GM12878 (cell line): ENCODE measurements at regions not wholly inside any gene's neighbourhood (a gene's known extent, or its start where the extent isn't known, plus 50 kb on each side); places are given as distances from the start of the nearest gene placed in this dataset.

Source experiments
- CHD1 ChIP-seq: IDR thresholded peaks from 2 replicates; pipeline ENCODE4 v1.6.1; 2012; ENCODE audit warnings: low read depth, low read length, improper control_type of control experiment
- CTCF ChIP-seq, 3 experiments: IDR thresholded peaks in 2 of 3; conservative IDR thresholded peaks in 1 of 3; 2 replicates each; pipeline ENCODE4 v1.5.1; 2011; ENCODE audit warnings: low read depth in 3 of 3, low read length in 3 of 3, mild to moderate bottlenecking in 3 of 3, control low read depth in 2 of 3, moderate library complexity in 2 of 3, inconsistent platforms in 1 of 3, mixed read lengths in 1 of 3; ENCODE audit not compliant: control insufficient read depth in 2 of 3, insufficient read depth in 1 of 3; ENCODE audit errors: extremely low read depth in 1 of 3
- EZH2 ChIP-seq: IDR thresholded peaks from 2 replicates; pipeline ENCODE4 v1.6.1; 2012; ENCODE audit warnings: low read depth, mild to moderate bottlenecking, control low read depth, inconsistent platforms, low read length, borderline replicate concordance; ENCODE audit not compliant: control insufficient read depth
- FOXK2 ChIP-seq: fragments of 450-650 bp; IDR thresholded peaks from 2 replicates; pipeline ENCODE4 v1.6.1; 2017; ENCODE audit warnings: mild to moderate bottlenecking, moderate library complexity
- FOXM1 ChIP-seq: IDR thresholded peaks from 2 replicates; pipeline ENCODE4 v1.6.1; 2012; ENCODE audit warnings: low read depth, mild to moderate bottlenecking, inconsistent platforms, low read length, moderate library complexity
- GATAD2B ChIP-seq: fragments of 450-650 bp; conservative IDR thresholded peaks from 2 replicates; pipeline ENCODE4 v1.6.1; 2017; ENCODE audit warnings: low read depth, mild to moderate bottlenecking, moderate library complexity
- MLLT1 ChIP-seq: fragments of 450-650 bp; IDR thresholded peaks from 2 replicates; pipeline ENCODE4 v1.6.1; 2016; ENCODE audit warnings: mild to moderate bottlenecking
- NBN ChIP-seq: fragments of 450-650 bp; IDR thresholded peaks from 2 replicates; pipeline ENCODE4 v1.6.1; 2016
- POLR2AphosphoS5 ChIP-seq: IDR thresholded peaks from 2 replicates; pipeline ENCODE4 v1.6.1; 2011; ENCODE audit warnings: mild to moderate bottlenecking, low read length, inconsistent platforms
- RELA ChIP-seq: fragments of 450-650 bp; IDR thresholded peaks from 2 replicates; pipeline ENCODE4 v1.8.0; 2014; ENCODE audit warnings: borderline replicate concordance; ENCODE audit not compliant: partially characterized antibody
- TAF1 ChIP-seq: IDR thresholded peaks from 2 replicates; pipeline ENCODE4 v1.6.1; 2011; ENCODE audit warnings: mild to moderate bottlenecking, low read depth, low read length, borderline replicate concordance
- TF ChIP-seq, protein P1 (sequence below): IDR thresholded peaks from 2 replicates; pipeline ENCODE4 v1.6.1; 2012; ENCODE audit warnings: mild to moderate bottlenecking, low read depth, low read length

DNA sequence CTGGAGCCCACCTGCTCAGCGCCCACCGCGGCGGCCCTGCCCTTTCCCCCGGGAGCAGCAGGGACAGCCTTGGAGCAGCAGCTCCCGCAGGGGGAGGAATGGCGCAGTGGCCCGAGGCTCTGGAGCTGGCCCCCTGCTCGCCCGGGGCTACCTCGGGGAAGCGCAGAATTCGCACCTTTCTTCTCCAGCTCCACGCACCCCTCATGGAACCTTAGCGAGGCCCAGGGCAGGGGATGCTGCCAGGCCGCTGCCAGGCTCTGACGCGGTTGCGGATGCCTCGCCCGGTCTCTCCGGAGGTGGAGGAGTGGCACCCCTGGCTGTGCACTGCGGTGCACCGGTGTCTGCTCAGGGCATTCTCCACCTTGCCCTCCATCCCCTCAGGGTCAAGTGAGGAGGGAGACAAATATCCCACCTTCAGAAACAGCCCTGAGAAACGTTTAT lies 84.9 kb upstream of the MKI67 start:
- TF ChIP-seq MLLT1: no peak
- TF ChIP-seq GATAD2B: no peak
- TF ChIP-seq CTCF (IDR thresholded peaks at IDR 0.05 in 2 of 3, conservative IDR thresholded peaks at IDR 0.05 in 1 of 3; ENCODE audit: control insufficient read depth in 2 of 3, extremely low read depth in 1 of 3, insufficient read depth in 1 of 3, low read depth in 3 of 3, low read length in 3 of 3): no peak
- TF ChIP-seq EZH2: no peak
- TF ChIP-seq RELA: no peak
- TF ChIP-seq FOXM1: no peak
- no peak for TF ChIP-seq POLR2AphosphoS5
- no peak for TF ChIP-seq CHD1
- TF ChIP-seq FOXK2: no peak
- no peak for TF ChIP-seq TAF1
- TF ChIP-seq NBN: no peak
- TF ChIP-seq, protein P1, sequence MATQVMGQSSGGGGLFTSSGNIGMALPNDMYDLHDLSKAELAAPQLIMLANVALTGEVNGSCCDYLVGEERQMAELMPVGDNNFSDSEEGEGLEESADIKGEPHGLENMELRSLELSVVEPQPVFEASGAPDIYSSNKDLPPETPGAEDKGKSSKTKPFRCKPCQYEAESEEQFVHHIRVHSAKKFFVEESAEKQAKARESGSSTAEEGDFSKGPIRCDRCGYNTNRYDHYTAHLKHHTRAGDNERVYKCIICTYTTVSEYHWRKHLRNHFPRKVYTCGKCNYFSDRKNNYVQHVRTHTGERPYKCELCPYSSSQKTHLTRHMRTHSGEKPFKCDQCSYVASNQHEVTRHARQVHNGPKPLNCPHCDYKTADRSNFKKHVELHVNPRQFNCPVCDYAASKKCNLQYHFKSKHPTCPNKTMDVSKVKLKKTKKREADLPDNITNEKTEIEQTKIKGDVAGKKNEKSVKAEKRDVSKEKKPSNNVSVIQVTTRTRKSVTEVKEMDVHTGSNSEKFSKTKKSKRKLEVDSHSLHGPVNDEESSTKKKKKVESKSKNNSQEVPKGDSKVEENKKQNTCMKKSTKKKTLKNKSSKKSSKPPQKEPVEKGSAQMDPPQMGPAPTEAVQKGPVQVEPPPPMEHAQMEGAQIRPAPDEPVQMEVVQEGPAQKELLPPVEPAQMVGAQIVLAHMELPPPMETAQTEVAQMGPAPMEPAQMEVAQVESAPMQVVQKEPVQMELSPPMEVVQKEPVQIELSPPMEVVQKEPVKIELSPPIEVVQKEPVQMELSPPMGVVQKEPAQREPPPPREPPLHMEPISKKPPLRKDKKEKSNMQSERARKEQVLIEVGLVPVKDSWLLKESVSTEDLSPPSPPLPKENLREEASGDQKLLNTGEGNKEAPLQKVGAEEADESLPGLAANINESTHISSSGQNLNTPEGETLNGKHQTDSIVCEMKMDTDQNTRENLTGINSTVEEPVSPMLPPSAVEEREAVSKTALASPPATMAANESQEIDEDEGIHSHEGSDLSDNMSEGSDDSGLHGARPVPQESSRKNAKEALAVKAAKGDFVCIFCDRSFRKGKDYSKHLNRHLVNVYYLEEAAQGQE: no peak
